NCI-H2227 (cell line): ENCODE measurements at regions not wholly inside any gene's neighbourhood (a gene's known extent, or its start where the extent isn't known, plus 50 kb on each side); places are given as distances from the start of the nearest gene placed in this dataset.
"Not testable (repeated sequence)": the region's sequence is repeated elsewhere in the genome, so short reads cannot be mapped to it uniquely, and the experiment has no call there.

Experiments
- DNase-seq: peaks from one replicate; lab custom pipeline; 2025; ENCODE audit not compliant: unreplicated experiment; lab: John Stamatoyannopoulos, UW

GRCh38 chrX:42157923-42158322 is 234.6 kb upstream of the CASK start:
- DNase-seq: not testable (repeated sequence)

- no peak for DNase-seq
These were observed 228.5 kb upstream of the CASK start for GRCh38 chrX:42151808-42152207.

DNA sequence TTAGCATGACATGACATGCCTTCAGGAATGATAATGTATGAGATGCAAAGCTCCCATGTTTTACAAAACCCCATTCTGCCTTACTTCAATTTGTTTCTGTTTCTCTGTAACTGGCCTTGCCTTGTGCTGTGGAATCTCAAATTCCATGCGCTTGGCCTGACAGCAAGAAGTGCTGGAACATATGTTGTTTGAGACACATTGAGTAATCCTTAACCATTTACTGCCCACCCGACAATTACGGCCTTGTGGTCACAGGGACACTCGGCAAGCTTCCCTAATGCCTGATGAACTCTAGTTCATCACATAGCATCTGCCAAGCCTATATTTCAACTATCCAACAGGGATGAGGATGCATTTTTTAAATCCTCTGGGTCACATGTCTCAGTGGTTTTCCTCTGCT is 226.4 kb upstream of the CASK start:
- no peak for DNase-seq

GRCh38 chrX:42149281-42149680 is 225.9 kb upstream of the CASK start:
- DNase-seq: no peak

- DNase-seq: no peak
These were observed 220.7 kb upstream of the CASK start for GRCh38 chrX:42143866-42144592.

DNA sequence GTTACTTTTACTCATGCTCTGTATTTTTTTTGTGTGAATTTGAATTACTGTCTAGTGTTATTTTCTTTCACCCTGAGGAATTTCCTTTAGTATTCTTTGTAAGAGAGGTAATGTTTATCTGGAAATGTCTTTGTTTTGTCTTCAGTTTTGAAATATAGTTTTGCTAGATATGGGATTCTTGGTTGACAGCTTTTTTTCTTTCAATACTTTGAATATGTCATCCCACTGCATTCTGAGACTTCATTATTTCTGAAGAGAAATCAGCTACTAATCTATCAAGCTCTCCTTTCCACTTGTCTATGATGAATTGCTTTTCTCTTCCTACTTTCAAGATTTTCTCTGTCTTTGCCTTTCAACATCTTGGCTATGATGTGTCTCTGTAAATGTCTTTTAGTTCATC is 217.0 kb upstream of the CASK start:
- DNase-seq: no peak

DNA sequence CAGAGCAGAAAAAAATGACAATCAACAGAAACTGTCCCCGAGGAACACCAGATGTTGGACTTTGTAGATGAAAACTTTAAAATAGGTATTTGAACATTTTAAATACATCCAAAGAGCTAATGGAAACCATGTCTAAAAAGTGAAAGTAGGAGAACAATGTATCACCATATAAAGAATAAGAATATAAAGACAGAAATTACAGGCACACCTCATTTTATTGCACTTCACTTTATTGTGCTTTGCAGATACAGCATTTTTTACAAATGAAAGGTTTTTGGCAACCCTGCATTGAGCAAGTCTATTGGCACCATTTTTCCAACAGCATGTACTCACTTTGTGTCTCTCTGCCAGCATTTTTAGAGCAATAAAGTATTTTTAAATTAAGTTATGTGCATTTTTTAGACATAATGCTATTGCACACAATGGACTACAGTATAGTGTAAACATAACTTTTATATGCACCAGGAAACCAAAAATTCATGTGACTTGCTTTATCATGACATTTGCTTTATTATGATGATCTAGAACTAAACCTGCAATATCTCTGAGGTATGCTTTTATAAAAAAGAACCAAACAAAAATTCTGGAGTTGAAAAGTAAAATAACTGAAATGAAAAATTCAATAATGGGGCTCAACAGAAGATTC is 212.4 kb upstream of the CASK start:
- no peak for DNase-seq

DNA sequence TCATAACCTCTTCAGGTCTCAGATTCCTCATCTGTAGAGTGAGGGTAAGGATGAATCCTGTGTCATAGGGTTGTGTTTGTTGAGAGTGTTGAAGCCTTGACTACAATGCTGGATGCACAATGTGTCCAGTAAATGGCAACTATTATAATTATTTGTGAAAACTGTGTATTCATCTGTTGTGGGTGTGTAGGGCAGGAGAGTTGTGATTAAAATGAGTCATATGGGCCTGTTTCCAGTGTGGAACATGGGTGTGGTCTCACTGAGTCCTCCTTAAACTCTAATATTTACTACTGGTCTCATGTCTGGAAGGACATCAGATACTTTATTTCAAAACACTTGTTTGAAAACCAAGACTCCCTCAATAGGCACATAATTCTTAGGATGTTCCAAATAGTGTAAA is 208.5 kb upstream of the CASK start:
- DNase-seq: no peak

GRCh38 chrX:42129022-42129940 is 205.9 kb upstream of the CASK start:
- no peak for DNase-seq

DNA sequence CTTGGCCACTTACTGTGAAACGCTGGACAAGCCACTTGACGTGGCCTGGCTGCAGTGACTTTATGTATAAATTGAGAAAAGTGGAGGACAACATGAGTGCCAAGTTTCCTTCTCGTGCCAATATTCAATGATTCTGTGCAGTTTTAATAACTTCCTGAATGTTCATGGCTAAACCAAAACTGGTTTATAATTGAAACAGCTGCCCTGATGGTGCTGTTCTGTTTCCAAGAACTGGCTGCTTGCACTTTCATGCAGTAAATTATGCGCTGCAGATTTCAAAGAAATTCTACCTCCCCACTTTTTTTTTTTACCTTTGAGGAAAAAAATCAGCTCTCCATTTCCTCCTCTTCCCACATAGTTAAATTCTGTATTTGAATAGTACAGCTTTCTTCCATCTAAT is 205.2 kb upstream of the CASK start:
- DNase-seq: no peak

GRCh38 chrX:42128020-42128419 is 204.7 kb upstream of the CASK start:
- DNase-seq: no peak

- DNase-seq: no peak
These were observed 204.2 kb upstream of the CASK start for GRCh38 chrX:42127563-42127962.

DNA sequence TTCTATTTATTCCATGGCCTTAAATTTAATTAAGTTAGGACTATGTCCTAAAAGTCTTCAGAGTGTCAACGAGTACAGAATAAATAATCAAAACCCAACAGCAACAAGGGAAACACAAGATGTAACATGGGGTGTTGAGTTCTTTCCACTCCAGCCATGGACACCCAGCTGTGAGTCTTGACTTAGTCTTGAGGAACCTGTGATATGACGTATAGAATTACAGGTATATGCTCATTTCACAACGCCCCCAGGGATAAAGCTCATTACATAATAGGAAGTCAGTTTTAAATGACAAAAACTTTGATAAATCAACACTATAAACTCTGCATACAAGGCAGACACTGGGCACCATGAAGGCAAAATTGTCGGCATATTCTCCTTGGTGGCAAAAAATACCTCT is 200.0 kb upstream of the CASK start:
- DNase-seq: no peak

DNA sequence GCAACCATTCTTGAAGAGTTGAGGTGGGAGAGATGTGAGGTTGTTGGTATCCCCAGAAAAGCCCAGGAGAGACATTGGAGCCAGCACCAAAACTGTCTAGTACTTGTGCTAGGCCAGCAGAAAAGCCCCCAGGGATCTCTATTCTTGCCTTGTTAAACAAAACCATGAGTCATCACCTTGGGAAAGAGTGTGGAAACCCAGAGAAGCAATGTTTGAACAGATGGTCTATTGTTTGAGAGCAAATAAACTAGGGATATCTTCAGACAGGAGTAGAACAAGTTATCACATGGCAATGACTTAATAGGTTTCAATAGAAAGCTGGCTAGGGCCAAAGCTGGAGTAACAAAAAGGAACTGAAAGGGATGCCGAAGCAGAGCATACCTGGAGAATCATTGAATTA is 195.7 kb upstream of the CASK start:
- DNase-seq: no peak

GRCh38 chrX:42117318-42117717 is 194.0 kb upstream of the CASK start:
- DNase-seq: no peak

- DNase-seq: no peak
These were observed 186.1 kb upstream of the CASK start for GRCh38 chrX:42109428-42109827.

GRCh38 chrX:42107495-42108488 is 184.4 kb upstream of the CASK start:
- DNase-seq: no peak

DNA sequence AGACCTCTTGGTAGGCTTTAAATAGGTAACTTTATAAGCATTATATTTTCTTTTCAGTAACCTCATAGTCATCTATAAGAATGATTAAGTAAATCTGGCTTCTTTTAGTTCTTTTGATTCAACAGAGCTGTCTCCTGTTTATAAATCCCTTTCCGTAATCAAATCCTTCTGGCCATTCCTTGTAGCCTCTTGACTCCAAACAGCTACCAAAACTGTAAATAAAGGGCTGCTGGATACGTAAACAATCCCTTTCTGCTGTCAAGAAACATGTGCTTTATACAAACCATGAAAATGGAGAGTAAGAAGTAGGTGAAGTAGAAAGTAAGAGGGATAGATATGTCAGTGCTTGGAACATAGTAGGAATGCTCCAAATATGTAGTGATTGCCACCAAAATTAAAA is 183.2 kb upstream of the CASK start:
- DNase-seq: no peak

GRCh38 chrX:42102586-42103282 is 179.4 kb upstream of the CASK start:
- DNase-seq: no peak

- DNase-seq: peak; percentile 23
These were observed 175.5 kb upstream of the CASK start for GRCh38 chrX:42098900-42099299.
